ENCODE measurements at regions not wholly inside any gene's neighbourhood (a gene's known extent, or its start where the extent isn't known, plus 50 kb on each side); places are given as distances from the start of the nearest gene placed in this dataset.

GRCh38 chr1:37146071-37146470 lies 111.8 kb upstream of the GRIK3 start:
- TF ChIP-seq, protein P1, sequence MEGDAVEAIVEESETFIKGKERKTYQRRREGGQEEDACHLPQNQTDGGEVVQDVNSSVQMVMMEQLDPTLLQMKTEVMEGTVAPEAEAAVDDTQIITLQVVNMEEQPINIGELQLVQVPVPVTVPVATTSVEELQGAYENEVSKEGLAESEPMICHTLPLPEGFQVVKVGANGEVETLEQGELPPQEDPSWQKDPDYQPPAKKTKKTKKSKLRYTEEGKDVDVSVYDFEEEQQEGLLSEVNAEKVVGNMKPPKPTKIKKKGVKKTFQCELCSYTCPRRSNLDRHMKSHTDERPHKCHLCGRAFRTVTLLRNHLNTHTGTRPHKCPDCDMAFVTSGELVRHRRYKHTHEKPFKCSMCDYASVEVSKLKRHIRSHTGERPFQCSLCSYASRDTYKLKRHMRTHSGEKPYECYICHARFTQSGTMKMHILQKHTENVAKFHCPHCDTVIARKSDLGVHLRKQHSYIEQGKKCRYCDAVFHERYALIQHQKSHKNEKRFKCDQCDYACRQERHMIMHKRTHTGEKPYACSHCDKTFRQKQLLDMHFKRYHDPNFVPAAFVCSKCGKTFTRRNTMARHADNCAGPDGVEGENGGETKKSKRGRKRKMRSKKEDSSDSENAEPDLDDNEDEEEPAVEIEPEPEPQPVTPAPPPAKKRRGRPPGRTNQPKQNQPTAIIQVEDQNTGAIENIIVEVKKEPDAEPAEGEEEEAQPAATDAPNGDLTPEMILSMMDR (IDR thresholded peaks at IDR 0.05; ENCODE audit: insufficient read depth, low read length) = no peak
- no peak for TF ChIP-seq POLR2AphosphoS5 (IDR thresholded peaks at IDR 0.05; ENCODE audit: low read depth)
- no peak for TF ChIP-seq SPI1 (IDR thresholded peaks at IDR 0.05; ENCODE audit: borderline replicate concordance, low read depth)
- TF ChIP-seq, protein P2, sequence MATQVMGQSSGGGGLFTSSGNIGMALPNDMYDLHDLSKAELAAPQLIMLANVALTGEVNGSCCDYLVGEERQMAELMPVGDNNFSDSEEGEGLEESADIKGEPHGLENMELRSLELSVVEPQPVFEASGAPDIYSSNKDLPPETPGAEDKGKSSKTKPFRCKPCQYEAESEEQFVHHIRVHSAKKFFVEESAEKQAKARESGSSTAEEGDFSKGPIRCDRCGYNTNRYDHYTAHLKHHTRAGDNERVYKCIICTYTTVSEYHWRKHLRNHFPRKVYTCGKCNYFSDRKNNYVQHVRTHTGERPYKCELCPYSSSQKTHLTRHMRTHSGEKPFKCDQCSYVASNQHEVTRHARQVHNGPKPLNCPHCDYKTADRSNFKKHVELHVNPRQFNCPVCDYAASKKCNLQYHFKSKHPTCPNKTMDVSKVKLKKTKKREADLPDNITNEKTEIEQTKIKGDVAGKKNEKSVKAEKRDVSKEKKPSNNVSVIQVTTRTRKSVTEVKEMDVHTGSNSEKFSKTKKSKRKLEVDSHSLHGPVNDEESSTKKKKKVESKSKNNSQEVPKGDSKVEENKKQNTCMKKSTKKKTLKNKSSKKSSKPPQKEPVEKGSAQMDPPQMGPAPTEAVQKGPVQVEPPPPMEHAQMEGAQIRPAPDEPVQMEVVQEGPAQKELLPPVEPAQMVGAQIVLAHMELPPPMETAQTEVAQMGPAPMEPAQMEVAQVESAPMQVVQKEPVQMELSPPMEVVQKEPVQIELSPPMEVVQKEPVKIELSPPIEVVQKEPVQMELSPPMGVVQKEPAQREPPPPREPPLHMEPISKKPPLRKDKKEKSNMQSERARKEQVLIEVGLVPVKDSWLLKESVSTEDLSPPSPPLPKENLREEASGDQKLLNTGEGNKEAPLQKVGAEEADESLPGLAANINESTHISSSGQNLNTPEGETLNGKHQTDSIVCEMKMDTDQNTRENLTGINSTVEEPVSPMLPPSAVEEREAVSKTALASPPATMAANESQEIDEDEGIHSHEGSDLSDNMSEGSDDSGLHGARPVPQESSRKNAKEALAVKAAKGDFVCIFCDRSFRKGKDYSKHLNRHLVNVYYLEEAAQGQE (IDR thresholded peaks at IDR 0.05; ENCODE audit: insufficient replicate concordance, low read depth) = no peak
